IMR-90 (cell line): ENCODE measurements at regions not wholly inside any gene's neighbourhood (a gene's known extent, or its start where the extent isn't known, plus 50 kb on each side); places are given as distances from the start of the nearest gene placed in this dataset.

Experiments
- ATAC-seq: fragments of 200-7000 bp; cut with Tn5 transposase; 2 replicates; pipeline ENCODE4 v1.9.1; 2020; ENCODE audit warnings: low read depth, mild to moderate bottlenecking, moderate library complexity
- BruUV-seq: library from RNA; stranded (reverse); fragments of 400-500 nt; replicated peaks from 2 replicates; lab custom pipeline; 2021; lab: Mats Ljungman, UMichigan
- CTCF ChIA-PET: fragments of 300-600 bp; formaldehyde crosslinking; extraction: SDS; loops from one replicate; lab custom pipeline; 2021; ENCODE audit warnings: antibody characterized with exemption; lab: Yijun Ruan, JAX
- POLR2A ChIA-PET: fragments of 300-600 bp; sonication (Branson Sonifier 250); formaldehyde crosslinking; loops from one replicate; lab custom pipeline; 2022; ENCODE audit warnings: antibody characterized with exemption; ENCODE audit not compliant: unreplicated experiment; lab: Charles Lee
- DNase-seq: peaks from one replicate; pipeline ENCODE4 v3.0.0; 2013
- H2AFZ ChIP-seq: replicated peaks from 2 replicates; pipeline ENCODE3; 2013; ENCODE audit warnings: low read length, mild to moderate bottlenecking; ENCODE audit not compliant: poor library complexity
- H2AK5ac ChIP-seq: 2 replicates; pipeline ENCODE4 v1.6.1; 2013; ENCODE audit warnings: low read depth, low read length, inconsistent platforms
- H2AK9ac ChIP-seq: replicated peaks from 2 replicates; pipeline ENCODE3; 2013; ENCODE audit warnings: mild to moderate bottlenecking, low read depth, low read length, moderate library complexity; ENCODE audit not compliant: poor library complexity
- H2BK120ac ChIP-seq: 2 replicates; pipeline ENCODE4 v1.6.1; 2013; ENCODE audit warnings: low read depth, low read length, inconsistent platforms
- H2BK15ac ChIP-seq: 3 replicates; pipeline ENCODE4 v1.6.1; 2013; ENCODE audit warnings: low read depth, low read length, inconsistent platforms
- H2BK20ac ChIP-seq: 2 replicates; pipeline ENCODE4 v1.6.1; 2013; ENCODE audit warnings: low read depth, mild to moderate bottlenecking, inconsistent platforms, low read length, moderate library complexity
- H2BK5ac ChIP-seq: 2 replicates; pipeline ENCODE4 v1.6.1; 2013; ENCODE audit warnings: mild to moderate bottlenecking, low read depth, low read length, inconsistent platforms; ENCODE audit not compliant: poor library complexity, severe bottlenecking
- H3K14ac ChIP-seq: replicated peaks from 2 replicates; pipeline ENCODE4 v1.6.1; 2013; ENCODE audit warnings: low read depth, low read length, inconsistent platforms
- H3K18ac ChIP-seq: 2 replicates; pipeline ENCODE4 v1.6.1; 2013; ENCODE audit warnings: low read depth, low read length, control low read depth
- H3K23ac ChIP-seq: 2 replicates; pipeline ENCODE4 v1.6.1; 2013; ENCODE audit warnings: low read depth, low read length, inconsistent platforms
- H3K27ac ChIP-seq: 2 replicates; pipeline ENCODE4 v1.5.1; 2013; ENCODE audit warnings: mild to moderate bottlenecking, control low read depth, low read length; ENCODE audit not compliant: insufficient read depth
- H3K27me3 ChIP-seq: 2 replicates; pipeline ENCODE4 v1.6.1; 2013; ENCODE audit warnings: low read length; ENCODE audit not compliant: control insufficient read depth, insufficient read depth
- H3K36me3 ChIP-seq: 2 replicates; pipeline ENCODE4 v1.6.1; 2013; ENCODE audit warnings: low read length, mixed read lengths; ENCODE audit not compliant: control insufficient read depth, insufficient read depth
- H3K4ac ChIP-seq: 2 replicates; pipeline ENCODE4 v1.6.1; 2013; ENCODE audit warnings: low read depth, low read length, inconsistent platforms
- H3K4me1 ChIP-seq: 2 replicates; pipeline ENCODE4 v1.6.1; 2013; ENCODE audit warnings: low read length, mixed read lengths; ENCODE audit not compliant: control insufficient read depth, insufficient read depth
- H3K4me2 ChIP-seq: 2 replicates; pipeline ENCODE4 v1.6.1; 2013; ENCODE audit warnings: low read depth, mild to moderate bottlenecking, control low read depth, low read length, moderate library complexity
- H3K4me3 ChIP-seq: 2 replicates; pipeline ENCODE4 v1.5.1; 2013; ENCODE audit warnings: low read depth, mild to moderate bottlenecking, control low read depth, low read length, moderate library complexity; ENCODE audit not compliant: insufficient read depth
- H3K56ac ChIP-seq: 2 replicates; pipeline ENCODE4 v1.6.1; 2013; ENCODE audit warnings: low read length, inconsistent platforms; ENCODE audit not compliant: insufficient read depth; ENCODE audit errors: extremely low read depth
- H3K79me1 ChIP-seq, 2 experiments: 2 replicates each; pipeline ENCODE4 v1.6.1; 2013; ENCODE audit warnings: low read length in 2 of 2, inconsistent platforms in 1 of 2, low read depth in 1 of 2
- H3K9ac ChIP-seq: 2 replicates; pipeline ENCODE4 v1.6.1; 2013; ENCODE audit warnings: low read depth, low read length, control low read depth
- H3K9me1 ChIP-seq: 2 replicates; pipeline ENCODE4 v1.6.1; 2013; ENCODE audit warnings: low read length, inconsistent platforms; ENCODE audit not compliant: insufficient read depth
- H3K9me3 ChIP-seq: 2 replicates; pipeline ENCODE4 v1.6.1; 2013; ENCODE audit warnings: low read length; ENCODE audit not compliant: control insufficient read depth, insufficient read depth
- H4K20me1 ChIP-seq: 2 replicates; pipeline ENCODE4 v1.6.1; 2013; ENCODE audit warnings: low read length, inconsistent platforms; ENCODE audit not compliant: insufficient read depth
- H4K5ac ChIP-seq: 2 replicates; pipeline ENCODE4 v1.6.1; 2013; ENCODE audit warnings: mild to moderate bottlenecking, low read depth, low read length, control low read depth
- H4K8ac ChIP-seq, 2 experiments: 2 replicates each; pipeline ENCODE4 v1.6.1; 2013; ENCODE audit warnings: low read depth in 2 of 2, low read length in 2 of 2, control low read depth in 1 of 2, inconsistent platforms in 1 of 2
- H4K91ac ChIP-seq: 2 replicates; pipeline ENCODE4 v1.6.1; 2013; ENCODE audit warnings: low read depth, low read length, inconsistent platforms; ENCODE audit not compliant: insufficient read depth
- BHLHE40 ChIP-seq: fragments of 150-350 bp; IDR thresholded peaks from 2 replicates; pipeline ENCODE4 v1.6.1; 2016; ENCODE audit warnings: mild to moderate bottlenecking, low read depth, low read length
- CEBPB ChIP-seq: IDR thresholded peaks from 2 replicates; pipeline ENCODE4 v1.6.1; 2012; ENCODE audit warnings: low read depth, low read length, improper control_type of control experiment
- CTCF ChIP-seq: conservative IDR thresholded peaks from 2 replicates; pipeline ENCODE4 v1.5.1; 2012; ENCODE audit warnings: mild to moderate bottlenecking, low read depth, low read length, improper control_type of control experiment
- ELK1 ChIP-seq: fragments of 150-350 bp; IDR thresholded peaks from 2 replicates; pipeline ENCODE4 v1.6.1; 2016; ENCODE audit warnings: low read depth, mild to moderate bottlenecking, low read length, moderate library complexity, borderline replicate concordance
- MAZ ChIP-seq: IDR thresholded peaks from 2 replicates; pipeline ENCODE4 v1.6.1; 2012; ENCODE audit warnings: low read depth, mild to moderate bottlenecking, low read length, improper control_type of control experiment, moderate library complexity, borderline replicate concordance
- MXI1 ChIP-seq: IDR thresholded peaks from 2 replicates; pipeline ENCODE4 v1.6.1; 2012; ENCODE audit warnings: low read depth, mild to moderate bottlenecking, low read length, moderate library complexity, borderline replicate concordance
- NFE2L2 ChIP-seq: fragments of 150-350 bp; IDR thresholded peaks from 2 replicates; pipeline ENCODE4 v1.6.1; 2016; ENCODE audit warnings: low read depth, mild to moderate bottlenecking, low read length
- POLR2A ChIP-seq: IDR thresholded peaks from 2 replicates; pipeline ENCODE4 v1.6.1; 2012; ENCODE audit warnings: mild to moderate bottlenecking, low read depth, low read length
- RAD21 ChIP-seq: IDR thresholded peaks from 2 replicates; pipeline ENCODE4 v1.6.1; 2012; ENCODE audit warnings: low read length, improper control_type of control experiment
- RCOR1 ChIP-seq: IDR thresholded peaks from 2 replicates; pipeline ENCODE4 v1.6.1; 2012; ENCODE audit warnings: mild to moderate bottlenecking, low read length, improper control_type of control experiment; ENCODE audit not compliant: insufficient replicate concordance
- SMC3 ChIP-seq: fragments of 150-350 bp; IDR thresholded peaks from 2 replicates; pipeline ENCODE4 v1.6.1; 2016; ENCODE audit warnings: low read depth, mild to moderate bottlenecking, antibody characterized with exemption, low read length, moderate library complexity
- WGBS, 2 experiments: methylation state at CpG; one replicate each; pipeline versions ENCODE4 v1.1.5 to v1.1.7; 2013; ENCODE audit warnings: missing lambda C conversion rate in 2 of 2; ENCODE audit not compliant: insufficient read length in 1 of 2; ENCODE audit errors: extremely low coverage in 2 of 2; 5-methylcytosine and 5-hydroxymethylcytosine counted together
- dilution Hi-C: fragments of 300-500 bp; cut with HindIII; formaldehyde crosslinking; loops from one replicate; pipeline ENCODE4 v1.14.3; 2018; ENCODE audit warnings: low sequenced_read_pairs; ENCODE audit not compliant: unreplicated experiment
- in situ Hi-C: fragments of 300-500 bp; cut with MboI; formaldehyde crosslinking; loops from 3 replicates; pipeline ENCODE4 v1.14.3; 2019; ENCODE audit warnings: low sequenced_read_pairs, inconsistent platforms, mixed read lengths
- intact Hi-C: fragments of 100-400 bp; cut with micrococcal nuclease; formaldehyde crosslinking; loops from 2 replicates; pipeline ENCODE4 v1.10.0; 2022

- Histone ChIP-seq H3K36me3 (no peaks in the 10 kb centered on the region), H3K4me2 (no peak overlapping the region), H4K5ac (no peak overlapping the region), H2BK20ac (no peak overlapping the region), H2AK5ac (no peak overlapping the region), H3K18ac (no peak overlapping the region; the same call in 1 of the 2 replicates), H4K8ac (no peak overlapping the region), H3K27me3 (no peaks in the 10 kb centered on the region), H2AFZ (no peak overlapping the region), H3K23ac (no peak overlapping the region), H3K56ac (no peak overlapping the region), H3K4ac (no peak overlapping the region), H3K9ac (no peak overlapping the region), H2BK5ac (no peak overlapping the region), H4K91ac (no peak overlapping the region), H2AK9ac (no peak overlapping the region), H3K4me1 (no peaks in the 10 kb centered on the region), H3K9me1 (no peaks in the 10 kb centered on the region), H3K4me3 (no peak overlapping the region), H4K20me1 (no peaks in the 10 kb centered on the region), H2BK15ac (no peak overlapping the region), H2BK120ac (no peak overlapping the region), H3K14ac (no peak overlapping the region), H3K79me1 (no peaks in the 10 kb centered on the region), H3K9me3 (no peaks in the 10 kb centered on the region), H3K27ac (no peak overlapping the region)
- in situ Hi-C loops: no loop called here
- no CpG with 5 or more reads among the region's 4 CpGs for WGBS, 2 experiments
- ChIA-PET POLR2A (no interaction called here), CTCF (no interaction called here)
- TF ChIP-seq SMC3 (no peak), CEBPB (no peak), BHLHE40 (no peak), MXI1 (no peak), MAZ (no peak), ELK1 (no peak), RCOR1 (no peak), NFE2L2 (no peak), CTCF (no peak), RAD21 (no peak), POLR2A (no peak)
- ATAC-seq (no peak), DNase-seq (peak; percentile 64)
- BruUV-seq: no TSS peak
- intact Hi-C loops: no loop called here
- dilution Hi-C loops: no loop called here
Observed at GRCh38 chr1:238677567-238677966, 708.8 kb upstream of the CHRM3 start.
